CD1c-positive myeloid dendritic cell (primary cell): ENCODE measurements at regions not wholly inside any gene's neighbourhood (a gene's known extent, or its start where the extent isn't known, plus 50 kb on each side); places are given as distances from the start of the nearest gene placed in this dataset.

Experiments used
- DNase-seq: peaks from one replicate; pipeline ENCODE4 v3.0.0-alpha.2; 2016; ENCODE audit errors: extremely low spot score

- DNase-seq, result no peak
Measured at GRCh38 chr14:53549956-53550355, 396.8 kb upstream of the DDHD1 start.

DNA sequence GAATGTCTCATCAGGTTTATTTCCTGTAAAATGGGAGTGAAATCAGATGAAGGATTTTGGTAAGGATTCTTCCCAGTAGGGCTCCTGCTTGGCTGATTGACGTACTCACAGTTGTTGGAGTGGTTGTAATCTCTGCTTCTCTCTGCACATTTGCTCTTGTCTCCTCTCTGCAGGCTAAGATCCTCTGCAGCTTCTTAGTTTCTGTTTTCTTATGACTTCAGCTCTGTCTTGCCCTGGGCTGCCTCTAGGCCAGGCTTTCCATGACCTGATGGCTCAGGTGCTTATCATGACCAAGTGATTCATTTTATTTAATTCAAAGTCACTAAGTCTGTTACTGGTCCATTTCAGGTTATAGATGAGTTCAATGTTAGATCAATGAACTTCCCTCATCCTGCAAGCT, 394.5 kb upstream of the DDHD1 start:
- DNase-seq, result no peak

DNA sequence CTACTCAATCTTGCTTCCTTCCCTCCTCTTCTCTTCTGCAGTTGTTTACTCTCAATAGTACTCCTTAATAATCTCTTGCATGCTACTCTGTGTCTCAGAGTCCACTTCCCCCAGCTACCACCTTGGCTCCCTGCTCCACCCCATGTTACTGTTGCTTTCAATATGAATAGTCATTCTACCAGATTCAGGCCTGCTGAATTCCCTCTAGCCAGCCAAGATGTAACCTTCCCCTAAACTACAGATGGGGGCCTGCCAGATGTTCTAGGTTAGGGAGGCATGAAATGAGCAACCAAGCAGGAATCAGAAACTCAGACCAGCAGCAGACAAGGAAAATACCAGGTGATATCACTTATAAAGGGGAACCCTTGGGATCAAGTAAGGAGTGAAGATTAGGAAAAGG, 392.1 kb upstream of the DDHD1 start:
- no peak for DNase-seq

DNA sequence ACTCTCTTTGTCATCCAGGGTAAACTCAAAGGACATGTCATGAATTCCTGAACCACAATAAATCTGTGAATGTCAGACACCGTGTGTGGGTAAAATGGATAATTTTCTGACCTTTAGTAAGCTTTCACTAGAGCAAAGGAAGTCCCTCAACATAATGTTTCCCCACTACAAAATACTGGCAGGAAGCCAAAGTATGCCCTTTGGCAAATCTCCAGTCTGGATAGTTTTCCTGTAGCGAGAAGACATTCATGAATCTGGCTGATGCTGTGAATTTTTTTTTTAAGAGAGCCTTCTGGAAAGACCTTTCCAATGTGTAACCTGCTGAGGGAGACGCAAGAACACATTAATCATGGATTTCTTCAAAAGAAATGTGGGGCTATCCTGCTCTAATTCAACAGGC, 389.6 kb upstream of the DDHD1 start:
- no peak for DNase-seq

DNA sequence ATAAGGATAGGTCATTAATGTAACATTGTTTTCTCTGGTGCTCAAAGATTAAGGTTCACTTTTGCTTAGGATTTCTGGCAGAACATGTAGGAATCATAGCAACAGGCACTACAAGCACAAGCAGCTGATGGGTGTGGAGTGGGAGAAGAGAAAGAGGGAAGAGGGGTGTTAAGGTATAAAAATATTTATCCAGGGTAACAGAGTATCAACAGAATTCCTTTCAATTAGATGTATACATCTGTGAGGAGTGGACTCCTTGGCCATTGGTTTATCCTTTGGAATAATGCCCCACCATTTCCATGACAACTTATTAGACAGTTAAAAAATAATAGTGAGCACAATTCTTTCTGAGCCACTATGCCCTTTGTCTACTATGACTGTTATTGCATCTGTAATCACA, 388.3 kb upstream of the DDHD1 start:
- DNase-seq, result no peak

GRCh38 chr14:53539489-53540126, 386.5 kb upstream of the DDHD1 start:
- peak; percentile 30 for DNase-seq

DNA sequence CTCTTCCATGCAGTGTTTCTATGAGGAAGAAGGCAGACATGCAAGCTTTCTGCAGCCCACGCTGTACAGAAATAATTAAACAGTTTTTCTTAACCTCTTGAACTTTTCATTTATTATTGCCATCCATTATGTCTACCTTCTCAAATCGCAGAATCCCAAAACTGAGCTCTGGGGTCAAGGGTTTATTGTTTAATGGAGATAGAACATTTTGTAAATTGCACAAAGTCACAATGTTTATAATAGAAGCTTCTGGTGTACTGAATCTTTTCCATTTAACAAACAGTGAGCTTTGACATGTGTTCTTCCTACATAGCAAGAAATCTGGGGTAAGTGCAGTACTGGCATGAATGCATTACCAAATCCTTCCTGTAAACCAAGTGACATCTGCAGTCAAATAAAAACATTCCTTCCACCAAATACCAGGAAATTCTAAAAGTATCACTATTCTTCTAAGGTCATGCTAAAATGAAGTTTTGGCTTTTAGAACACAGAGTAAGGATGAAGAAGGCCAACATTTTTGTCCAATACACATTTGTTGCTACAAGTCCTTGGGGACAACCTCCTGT, 385.3 kb upstream of the DDHD1 start:
- no peak for DNase-seq

GRCh38 chr14:53537422-53538315, 384.5 kb upstream of the DDHD1 start:
- no peak for DNase-seq

DNA sequence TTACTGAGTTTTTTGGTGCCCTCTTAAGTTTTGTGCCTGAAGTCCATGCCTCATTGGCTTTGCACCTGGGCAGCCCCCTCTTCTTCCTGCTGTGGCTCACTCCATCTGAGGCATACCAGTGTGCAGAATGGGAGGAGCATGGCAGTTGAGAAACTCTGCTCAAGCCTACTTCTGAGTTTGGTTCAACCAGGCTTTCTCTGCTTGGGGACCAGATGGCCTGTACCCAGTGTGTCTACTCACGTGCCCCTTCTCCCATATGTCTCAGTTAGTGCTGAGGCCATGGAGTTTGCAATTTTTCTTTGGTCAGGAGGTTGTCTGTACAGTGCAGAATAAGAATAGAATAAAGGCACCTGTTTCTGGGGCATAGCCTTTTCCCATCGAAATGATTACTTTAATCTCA, 383.3 kb upstream of the DDHD1 start:
- DNase-seq, result no peak

DNA sequence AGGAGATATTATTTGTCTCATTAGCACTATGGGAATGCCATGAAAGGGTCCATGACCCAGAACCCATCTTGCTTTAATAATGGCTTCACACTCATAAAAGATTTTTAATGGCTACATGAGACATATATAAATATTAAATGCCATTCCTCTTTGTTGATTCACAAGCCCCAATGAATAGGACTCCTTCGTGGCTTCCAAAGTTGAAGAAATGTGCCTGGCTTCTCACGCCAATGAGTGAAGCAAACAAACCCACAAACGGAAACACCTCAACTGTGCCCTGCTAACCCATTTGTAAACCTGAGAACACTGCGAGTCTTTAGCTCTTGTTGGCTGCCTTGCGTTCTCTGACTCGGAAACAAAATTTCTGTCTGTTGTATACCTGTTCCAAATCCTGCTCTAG, 381.7 kb upstream of the DDHD1 start:
- no peak for DNase-seq

GRCh38 chr14:53533384-53533970, 380.4 kb upstream of the DDHD1 start:
- DNase-seq, result no peak

GRCh38 chr14:53532853-53533252, 379.7 kb upstream of the DDHD1 start:
- DNase-seq, result no peak

DNA sequence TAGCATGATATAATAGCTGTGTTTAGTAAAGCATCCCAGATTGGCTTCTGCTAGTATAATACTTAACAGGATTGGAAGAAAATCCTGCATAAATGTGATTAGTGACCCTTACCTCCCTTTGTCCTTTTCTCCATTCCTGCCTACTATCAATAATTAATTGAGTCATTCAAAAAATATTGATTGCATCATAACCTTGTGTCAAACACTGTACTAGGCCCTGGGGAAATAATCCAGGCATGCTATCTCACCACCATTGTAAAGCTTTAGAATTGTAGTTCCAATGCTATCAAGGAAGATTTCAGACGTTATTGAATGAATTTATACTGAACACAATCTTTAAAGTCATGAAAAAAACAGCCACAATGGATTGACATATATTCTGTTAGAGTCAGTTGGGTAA, 378.6 kb upstream of the DDHD1 start:
- no peak for DNase-seq

DNA sequence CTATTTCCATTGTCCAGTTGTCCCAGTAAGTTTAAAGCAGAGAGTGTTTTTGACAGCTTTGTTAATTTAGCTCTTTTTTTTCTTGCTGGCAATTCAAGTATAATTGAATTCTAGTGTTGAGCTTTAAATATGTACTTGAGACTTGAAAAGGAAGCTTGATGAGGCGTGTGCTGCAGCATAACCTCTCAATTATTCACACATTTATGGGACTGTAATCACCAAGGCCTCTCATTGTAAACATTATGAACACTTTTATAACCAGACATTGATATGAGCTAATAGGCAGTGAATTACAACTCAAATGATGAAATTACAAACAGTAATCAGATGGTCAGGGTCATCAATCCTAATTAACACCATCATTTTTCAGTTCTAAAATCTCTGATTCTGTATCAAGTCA, 378.0 kb upstream of the DDHD1 start:
- no peak for DNase-seq

GRCh38 chr14:53529519-53529918, 376.4 kb upstream of the DDHD1 start:
- no peak for DNase-seq

GRCh38 chr14:53528185-53528671, 375.1 kb upstream of the DDHD1 start:
- DNase-seq, result no peak

- DNase-seq, result no peak
Measured at GRCh38 chr14:53526200-53526599, 373.1 kb upstream of the DDHD1 start.

GRCh38 chr14:53525608-53526007, 372.5 kb upstream of the DDHD1 start:
- DNase-seq, result no peak

DNA sequence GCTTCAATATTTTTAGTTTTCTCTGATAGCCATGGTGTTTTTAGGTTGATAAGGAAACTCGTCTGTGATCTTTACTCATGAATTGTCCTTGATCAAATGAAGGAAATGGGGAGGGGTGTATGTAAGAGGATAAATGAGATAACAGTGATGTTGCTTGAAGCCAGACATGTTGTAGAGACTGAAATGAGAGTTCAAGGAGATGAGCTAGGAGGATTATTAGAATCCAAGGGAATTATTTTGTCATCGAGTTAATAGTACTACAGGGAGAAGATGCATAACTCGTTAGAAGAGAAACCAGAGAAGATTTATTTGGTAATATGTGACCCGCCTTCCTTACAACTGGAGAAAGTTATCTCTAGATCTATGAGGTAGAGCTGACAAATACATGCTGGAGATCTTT, 371.3 kb upstream of the DDHD1 start:
- DNase-seq, result no peak

DNA sequence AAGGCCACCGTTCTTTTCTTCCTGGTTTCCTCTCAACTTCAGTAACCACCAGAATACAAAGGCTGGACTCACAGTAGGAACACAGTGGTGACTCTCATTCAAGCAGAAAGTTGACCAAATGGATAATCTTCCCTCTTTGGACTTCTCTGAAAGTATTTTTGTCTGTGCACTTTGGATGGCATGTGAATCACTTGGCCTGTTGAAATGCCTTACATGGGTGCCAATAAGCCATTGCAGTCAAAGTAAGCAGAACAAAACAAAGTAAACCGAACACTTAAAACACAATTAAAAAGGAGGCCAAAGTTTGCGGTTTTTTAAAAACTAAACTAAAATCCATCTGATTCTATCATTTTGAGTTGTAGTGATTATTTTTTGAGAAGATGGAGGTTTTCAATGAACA, 370.1 kb upstream of the DDHD1 start:
- DNase-seq, result no peak

- no peak for DNase-seq
Measured at GRCh38 chr14:53520078-53520928, 367.2 kb upstream of the DDHD1 start.

GRCh38 chr14:53519137-53519536, 366.0 kb upstream of the DDHD1 start:
- DNase-seq, result no peak
